GM12864 (cell line): ENCODE measurements at regions not wholly inside any gene's neighbourhood (a gene's known extent, or its start where the extent isn't known, plus 50 kb on each side); places are given as distances from the start of the nearest gene placed in this dataset.

ENCODE experiments used
- DNase-seq: peaks from one replicate; pipeline ENCODE4 v3.0.0-alpha.2; 2011; ENCODE audit warnings: low read depth
- H3K4me3 ChIP-seq: 2 replicates; pipeline ENCODE4 v1.5.1; 2011; ENCODE audit warnings: mild to moderate bottlenecking, low read depth, low read length, control low read depth
- CTCF ChIP-seq: IDR thresholded peaks from 2 replicates; pipeline ENCODE4 v1.5.1; 2011; ENCODE audit warnings: low read depth, mild to moderate bottlenecking, moderate library complexity, low read length, control low read depth, inconsistent platforms; ENCODE audit errors: missing control alignments

GRCh38 chr4:176610594-176610993 lies 182.1 kb downstream of the VEGFC start:
- DNase-seq: no peak
- TF ChIP-seq CTCF: no peak
- H3K4me3 ChIP-seq: no peak overlapping the region

- no peak for TF ChIP-seq CTCF
- no peak for DNase-seq
- no peak overlapping the region for H3K4me3 ChIP-seq
Observed at GRCh38 chr4:176611381-176611780, 181.3 kb downstream of the VEGFC start.

- no peak for TF ChIP-seq CTCF
- DNase-seq: no peak
- no peak overlapping the region for H3K4me3 ChIP-seq
Observed at GRCh38 chr4:176611951-176612350, 180.8 kb downstream of the VEGFC start.

- DNase-seq: no peak
- no peak overlapping the region for H3K4me3 ChIP-seq
- no peak for TF ChIP-seq CTCF
Observed at GRCh38 chr4:176614793-176615192, 177.9 kb downstream of the VEGFC start.

GRCh38 chr4:176616151-176616550 lies 176.6 kb downstream of the VEGFC start:
- DNase-seq: no peak
- no peak for TF ChIP-seq CTCF
- H3K4me3 ChIP-seq: no peak overlapping the region

GRCh38 chr4:176618138-176618537 lies 174.6 kb downstream of the VEGFC start:
- no peak for DNase-seq
- TF ChIP-seq CTCF: no peak
- no peak overlapping the region for H3K4me3 ChIP-seq

GRCh38 chr4:176619430-176619829 lies 173.3 kb downstream of the VEGFC start:
- TF ChIP-seq CTCF: no peak

More at GRCh38 chr4:176619430-176619829, 173.3 kb downstream of the VEGFC start:
- DNase-seq: no peak
- H3K4me3 ChIP-seq: no peak overlapping the region
